ENCODE measurements at regions not wholly inside any gene's neighbourhood (a gene's known extent, or its start where the extent isn't known, plus 50 kb on each side); places are given as distances from the start of the nearest gene placed in this dataset.

DNA sequence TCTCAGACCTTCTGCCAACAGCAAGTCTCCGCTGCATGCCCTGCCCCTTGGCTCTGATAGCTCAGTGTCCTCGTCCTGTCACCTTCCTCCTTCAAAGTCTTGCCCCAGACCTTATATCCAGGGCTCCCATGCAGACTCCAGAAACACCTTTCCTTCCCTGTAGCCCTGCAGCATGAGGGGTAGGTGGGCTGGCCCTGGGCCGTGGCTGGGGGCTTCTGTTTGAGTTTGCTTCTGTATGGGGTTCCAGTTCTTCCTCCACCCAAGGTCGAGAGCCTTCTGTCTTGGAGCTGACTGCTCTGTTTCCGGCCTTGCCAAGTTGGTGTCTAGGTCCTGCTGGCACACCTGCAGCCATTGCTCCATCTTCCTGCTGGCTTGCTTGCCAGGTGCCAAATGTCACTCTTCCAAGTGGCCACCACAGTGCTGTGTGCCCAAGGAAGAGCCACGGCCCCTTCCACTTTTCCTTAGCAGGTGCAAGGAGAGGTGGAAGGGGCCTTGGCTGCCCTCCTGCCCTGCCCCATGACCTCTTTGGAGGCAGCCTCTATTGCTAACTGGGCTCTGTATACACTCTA lies 74.8 kb upstream of the NECTIN1 start:
- ChIA-PET CTCF (no interaction called here), POLR2A (no interaction called here)

DNA sequence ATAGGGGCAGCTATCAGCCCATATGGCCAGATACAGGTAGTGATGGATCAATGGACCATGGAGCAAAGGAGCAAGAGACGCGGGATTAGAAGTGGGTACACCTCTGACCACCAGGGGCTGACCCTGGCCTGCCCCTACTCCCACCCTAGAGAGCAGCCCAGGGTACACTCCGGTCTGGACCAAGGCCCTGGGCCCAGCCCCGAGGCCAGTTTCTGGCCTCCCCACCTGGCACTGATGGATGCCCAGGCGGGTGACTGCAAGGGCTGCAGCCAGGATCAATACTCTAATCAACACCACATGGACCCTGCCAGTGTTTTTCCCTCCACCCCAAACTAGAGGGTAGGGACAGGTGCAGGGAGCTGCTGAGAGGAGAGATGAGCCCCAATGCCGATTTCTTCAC lies 74.1 kb upstream of the NECTIN1 start:
- ChIA-PET POLR2A (no interaction called here), CTCF (no interaction called here)

DNA sequence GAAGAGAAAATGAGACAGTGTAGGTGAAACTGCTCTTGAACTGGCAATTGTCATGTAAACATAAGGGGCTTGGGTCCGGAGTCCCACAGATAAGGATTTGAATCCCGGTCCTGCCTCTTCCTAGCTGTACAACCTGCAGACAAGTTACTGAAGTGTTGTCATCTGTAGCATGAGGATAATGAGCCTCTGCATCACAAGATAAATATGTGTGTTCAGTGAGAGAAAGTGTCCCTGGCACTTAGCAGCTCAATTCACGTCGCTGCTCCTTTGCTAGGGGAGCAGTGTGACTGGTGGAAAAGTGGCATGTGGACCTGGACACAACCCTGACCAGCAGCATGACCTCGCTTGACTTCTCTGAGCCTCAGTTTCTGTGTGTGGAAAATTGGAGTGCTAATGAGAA lies 73.7 kb upstream of the NECTIN1 start:
- ChIA-PET POLR2A (no interaction called here), CTCF (no interaction called here)

DNA sequence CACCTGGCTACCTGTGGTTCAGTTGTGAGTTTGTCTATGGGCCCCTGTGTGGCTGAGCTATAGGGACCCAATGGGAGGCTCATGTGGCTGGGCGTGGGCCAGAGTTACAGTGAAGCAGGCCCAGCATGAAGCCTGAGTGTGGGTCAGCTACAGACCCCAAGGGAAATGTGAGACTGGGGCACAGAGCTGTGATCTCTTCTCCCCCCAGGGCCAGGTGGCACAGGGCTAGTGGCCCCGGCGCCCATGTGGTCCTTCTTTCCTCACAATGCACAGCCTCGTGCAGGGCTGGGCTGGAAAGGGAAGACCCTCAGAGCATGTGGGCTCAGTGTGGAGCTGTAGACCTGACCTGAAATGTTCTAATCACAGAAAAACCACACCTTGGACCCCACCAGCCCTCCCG lies 71.6 kb upstream of the NECTIN1 start:
- CTCF ChIA-PET, result no interaction called here
- POLR2A ChIA-PET, result no interaction called here

DNA sequence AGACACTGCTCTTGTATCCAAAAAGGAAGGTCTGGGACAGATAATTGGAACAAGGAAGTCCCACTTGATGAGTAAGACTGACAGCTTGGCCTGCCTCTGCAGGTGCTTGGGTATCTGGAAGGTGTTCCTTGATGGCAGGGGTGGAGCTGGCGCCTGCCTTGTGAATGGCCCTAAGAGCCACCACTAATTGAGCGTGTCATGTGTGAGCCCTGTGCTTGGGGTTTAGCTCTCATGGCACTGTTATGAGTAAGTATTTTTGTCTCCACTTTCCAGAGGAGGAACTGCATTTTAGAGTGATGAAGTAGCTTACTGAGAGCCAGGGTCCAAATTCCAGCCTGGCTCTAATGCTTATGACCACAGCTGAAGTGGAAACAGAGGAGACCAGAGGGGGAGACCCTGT lies 71.2 kb upstream of the NECTIN1 start:
- ChIA-PET POLR2A (no interaction called here), CTCF (no interaction called here)

DNA sequence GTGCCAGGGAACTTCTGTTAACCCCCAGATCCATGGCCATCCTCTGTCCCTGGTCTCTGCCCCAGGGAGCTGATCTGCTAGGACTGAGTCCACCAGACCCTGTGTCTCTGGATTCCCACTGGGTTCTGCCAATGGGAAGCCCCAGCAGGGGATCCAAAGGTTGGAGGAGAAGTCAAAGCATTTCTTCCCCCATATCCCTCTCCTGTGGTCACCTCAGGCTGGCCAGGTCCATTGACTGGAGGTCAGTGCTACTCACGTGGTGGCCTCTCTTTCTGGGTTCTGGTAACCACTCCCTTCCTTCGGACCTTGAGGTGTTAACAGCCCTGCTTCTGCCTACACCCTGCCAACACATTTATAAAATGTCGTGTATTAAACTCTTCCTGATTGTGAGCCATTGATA lies 69.7 kb upstream of the NECTIN1 start:
- ChIA-PET CTCF (no interaction called here), POLR2A (no interaction called here)

DNA sequence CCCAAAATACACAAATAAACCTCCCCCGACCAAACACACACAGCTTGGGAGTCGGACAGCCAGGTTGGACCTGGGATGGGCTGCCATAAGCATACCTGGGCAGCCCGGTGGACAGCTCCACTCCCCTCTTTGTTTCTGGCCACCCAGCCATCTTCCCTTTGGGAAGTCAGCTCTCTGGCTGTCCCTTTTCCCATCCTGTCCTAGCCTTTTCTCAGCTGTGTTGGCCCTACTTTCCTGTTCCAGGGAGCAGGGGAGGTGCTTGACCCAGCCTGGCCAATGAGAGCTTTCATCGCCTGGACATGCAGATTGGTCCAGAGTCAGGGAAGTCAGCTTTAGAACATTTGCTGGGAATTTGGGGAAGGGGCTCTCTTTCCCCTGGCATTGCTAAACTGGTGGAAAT lies 68.7 kb upstream of the NECTIN1 start:
- ChIA-PET POLR2A (no interaction called here), CTCF (no interaction called here)

DNA sequence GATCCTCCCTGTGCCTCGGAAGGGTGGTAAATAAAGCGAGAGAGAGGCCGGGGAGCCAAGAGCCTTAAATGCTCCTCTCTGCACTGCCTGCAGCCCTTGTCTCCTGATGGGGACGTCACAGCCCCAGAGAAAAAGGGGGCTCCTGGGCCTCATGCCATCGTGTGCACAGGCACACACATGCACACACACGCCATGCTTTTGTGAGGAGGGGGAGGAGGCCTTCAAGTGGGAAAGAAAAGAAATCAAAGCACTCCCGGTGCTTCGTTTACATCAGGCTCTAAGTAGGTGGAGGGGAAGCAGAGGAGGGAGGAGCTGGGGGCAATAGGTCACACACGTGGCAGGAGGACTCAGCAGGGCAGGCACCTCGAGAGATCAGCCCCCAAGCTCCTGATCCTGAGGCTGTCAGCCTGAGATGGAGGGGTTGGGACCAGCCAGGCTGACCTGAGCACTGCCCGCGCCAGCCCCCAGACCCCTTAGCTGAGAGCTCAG lies 68.2 kb upstream of the NECTIN1 start:
- POLR2A ChIA-PET, result no interaction called here
- CTCF ChIA-PET, result no interaction called here

DNA sequence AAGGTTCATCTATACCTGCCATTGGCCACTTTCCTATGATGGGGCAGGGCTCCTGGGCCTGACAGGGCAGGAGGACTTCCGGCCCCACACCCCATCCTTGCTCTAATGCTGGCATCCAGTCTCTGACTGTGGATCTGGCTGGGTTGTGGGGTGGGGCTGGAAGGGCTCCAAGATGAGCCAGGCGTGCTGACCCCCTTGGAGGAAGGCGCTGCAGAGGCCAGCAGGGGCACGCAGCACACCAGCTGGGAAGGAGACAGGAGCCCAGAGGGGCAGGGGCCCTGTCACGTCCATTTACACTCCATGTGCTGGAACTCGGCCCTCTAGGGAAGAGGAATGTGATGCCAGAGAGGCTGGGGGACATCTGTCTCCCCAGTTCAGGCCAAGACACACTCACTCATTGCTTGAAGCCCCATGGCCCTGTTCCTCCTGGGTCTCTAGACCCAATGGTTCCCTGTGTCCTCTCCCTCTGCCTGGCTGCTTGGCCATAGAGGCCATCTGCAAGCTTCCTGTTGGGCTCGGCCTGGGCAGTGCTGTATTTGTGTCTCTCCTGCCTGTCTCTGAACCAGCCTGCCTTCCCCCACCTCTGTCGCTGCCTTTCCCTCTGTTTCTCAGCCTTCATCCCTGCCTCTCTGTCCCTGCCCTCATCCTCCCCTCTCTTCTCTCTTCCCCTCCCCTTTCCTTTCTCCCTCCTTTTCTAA lies 67.5 kb upstream of the NECTIN1 start:
- ChIA-PET CTCF (no interaction called here), POLR2A (no interaction called here)

DNA sequence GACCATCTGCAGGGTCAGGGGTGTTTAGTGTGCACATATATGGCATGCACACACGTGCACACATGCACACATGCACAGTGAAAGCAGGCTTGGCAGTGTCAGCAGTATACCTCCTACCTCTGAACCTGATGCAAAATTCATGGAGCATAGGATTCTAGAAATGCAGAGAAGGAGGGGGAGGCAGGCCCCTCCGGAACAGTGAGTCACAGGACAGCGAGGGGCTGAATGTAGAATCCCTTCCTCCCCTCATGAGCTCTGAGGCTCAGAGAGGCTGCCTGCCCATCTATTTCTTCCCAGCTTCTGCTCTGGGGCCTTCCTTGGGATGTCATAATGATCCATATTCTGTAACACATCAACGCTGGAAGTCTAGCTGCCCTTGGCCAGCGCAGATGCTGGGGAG lies 66.7 kb upstream of the NECTIN1 start:
- ChIA-PET POLR2A (no interaction called here), CTCF (no interaction called here)

DNA sequence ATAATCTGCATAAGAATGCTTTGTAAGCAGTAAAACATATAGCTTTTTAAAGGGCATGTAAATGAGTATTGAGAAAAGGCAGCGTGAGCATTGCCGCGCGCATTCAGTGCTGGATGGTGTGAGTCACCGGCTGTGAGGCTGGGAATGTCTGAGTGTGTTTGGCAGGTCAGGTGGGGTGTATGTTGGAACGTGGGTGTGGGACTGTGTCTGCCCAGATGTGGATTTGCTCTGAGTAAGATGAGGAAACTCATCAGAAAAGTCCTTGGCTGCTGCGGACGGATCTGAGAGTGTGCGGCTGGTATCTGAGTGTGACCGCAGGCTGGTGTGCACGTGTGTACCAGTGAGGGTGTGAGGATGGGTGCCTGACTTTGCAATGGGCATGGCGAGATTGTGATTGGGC lies 66.2 kb upstream of the NECTIN1 start:
- ChIA-PET POLR2A (no interaction called here), CTCF (no interaction called here)

DNA sequence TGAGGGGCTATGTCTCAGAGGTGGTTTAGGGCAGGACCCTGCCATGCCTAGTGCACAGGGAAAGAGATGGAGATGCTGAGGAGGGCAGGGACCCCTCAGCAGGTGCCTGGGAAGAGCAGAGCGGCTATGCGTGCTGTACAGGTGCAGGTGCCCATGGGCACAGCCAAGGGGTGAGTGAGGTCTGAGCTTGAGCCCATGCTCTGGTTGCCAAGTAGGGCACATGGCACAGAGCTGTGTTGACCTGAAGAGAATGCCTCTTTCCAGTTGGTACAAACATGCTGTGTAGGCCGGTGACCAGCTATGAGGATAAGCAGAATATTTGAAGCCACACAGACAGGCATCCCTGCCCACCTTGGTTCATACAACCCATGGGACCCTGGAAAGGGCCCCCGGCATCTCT lies 65.8 kb upstream of the NECTIN1 start:
- ChIA-PET POLR2A (no interaction called here), CTCF (no interaction called here)

DNA sequence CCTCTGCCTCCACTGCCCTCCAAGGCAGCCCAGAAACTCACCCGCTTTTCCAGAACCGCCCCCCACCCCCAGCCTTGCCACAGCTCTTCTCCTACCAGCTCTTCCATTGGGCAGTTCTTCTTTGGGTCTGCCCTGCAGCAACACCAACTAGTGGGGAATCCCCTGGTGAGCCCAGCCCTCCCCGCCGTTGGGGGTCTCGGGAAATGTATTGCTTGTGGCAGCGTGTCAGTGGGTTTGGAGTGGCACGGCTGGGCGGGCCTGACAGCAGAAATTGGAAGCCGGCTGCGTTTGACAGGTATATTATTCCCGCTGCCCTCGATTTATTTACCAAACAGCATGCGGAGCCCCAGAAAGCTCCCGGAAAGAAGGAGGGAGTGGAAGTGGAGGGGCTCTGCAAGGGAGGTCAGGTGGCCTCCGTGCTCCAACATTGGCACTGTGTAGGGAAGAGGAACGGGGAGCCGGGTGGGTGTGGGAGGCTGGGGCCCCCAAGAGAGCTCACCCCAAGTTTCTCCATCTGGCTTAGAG lies 65.2 kb upstream of the NECTIN1 start:
- CTCF ChIA-PET, result no interaction called here
- POLR2A ChIA-PET, result no interaction called here

DNA sequence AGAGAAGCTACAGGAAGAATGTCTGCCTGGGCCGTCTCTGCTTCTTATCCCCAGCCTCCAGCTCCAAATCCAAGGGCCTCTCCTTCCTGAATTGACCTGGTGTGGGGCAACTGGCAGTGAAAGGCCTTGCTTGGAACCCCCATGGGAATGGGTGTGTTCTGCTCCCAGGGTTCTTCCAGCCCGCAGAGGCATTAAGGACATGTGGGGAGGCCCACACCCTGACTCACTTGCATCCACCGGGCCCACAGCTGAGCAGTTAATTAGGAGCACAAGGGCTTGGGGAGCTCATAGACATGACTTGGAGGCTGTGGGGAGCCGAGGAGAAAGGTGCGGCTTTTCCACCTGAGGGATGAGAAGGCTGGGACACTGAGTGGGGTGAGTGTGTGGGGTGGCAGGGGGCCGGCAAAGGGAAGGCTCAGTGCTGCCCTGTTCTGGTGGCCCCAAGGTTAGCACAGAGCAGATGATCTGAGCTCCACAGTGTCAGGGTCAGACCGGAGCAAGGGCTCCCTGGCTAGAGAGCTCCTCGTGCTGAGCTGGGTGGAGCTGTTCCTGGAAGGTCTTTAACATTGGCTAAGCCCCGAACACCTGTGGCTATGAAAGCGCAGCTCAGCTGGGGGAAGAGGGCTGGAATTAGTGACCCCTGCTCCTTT lies 64.5 kb upstream of the NECTIN1 start:
- POLR2A ChIA-PET, result no interaction called here

DNA sequence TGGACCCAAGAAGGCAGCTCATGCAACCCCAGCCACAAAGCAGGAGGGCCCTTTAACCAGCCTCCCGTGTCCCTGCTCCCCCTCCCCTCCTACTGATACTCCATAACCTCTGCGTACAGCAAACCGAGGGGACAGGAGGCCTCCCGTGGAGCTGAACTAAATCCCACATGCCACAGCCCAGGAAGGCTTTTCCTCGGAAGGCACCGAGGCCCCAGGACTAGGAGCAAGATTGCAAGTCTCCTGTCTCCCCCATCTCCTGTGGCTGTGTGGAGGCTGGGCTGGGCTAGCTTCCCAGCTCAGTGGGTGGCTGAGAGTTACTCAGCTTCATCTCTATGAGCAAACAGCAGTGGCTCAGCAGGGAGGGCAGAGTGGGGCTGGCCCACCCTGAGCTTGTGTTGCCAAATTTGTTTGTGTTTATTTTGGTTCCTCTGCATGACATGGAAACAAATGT lies 62.7 kb upstream of the NECTIN1 start:
- CTCF ChIA-PET, result no interaction called here

More for the DNA sequence above, 64.5 kb upstream of the NECTIN1 start:
- CTCF ChIA-PET, result no interaction called here

DNA sequence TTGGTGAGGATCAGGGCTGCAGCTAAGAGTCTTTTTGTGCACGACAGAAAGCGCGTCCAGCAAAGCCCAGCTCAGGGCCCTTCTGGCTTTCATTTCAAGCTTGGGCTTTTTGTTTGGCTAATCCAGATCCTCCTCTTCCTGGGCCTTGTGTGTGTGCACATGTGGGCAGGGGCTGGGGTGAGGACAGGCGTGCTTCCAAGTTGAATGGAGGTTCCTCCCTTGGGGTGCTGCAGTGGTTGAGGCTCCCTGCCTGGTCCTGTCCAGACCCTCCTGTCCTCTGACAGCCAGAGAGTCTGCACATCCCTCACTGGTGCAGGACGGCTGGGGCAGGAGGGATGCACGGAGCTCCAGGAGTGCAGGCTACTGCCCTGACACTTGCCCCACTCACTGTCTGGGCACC lies 62.0 kb upstream of the NECTIN1 start:
- ChIA-PET CTCF (interaction anchor here (0.6 kb wide), 1 partner anchor 303 kb away, joined by 3 read pairs; no protein-coding TSS in a partner anchor), POLR2A (no interaction called here)

More for the DNA sequence above, 62.7 kb upstream of the NECTIN1 start:
- POLR2A ChIA-PET, result no interaction called here

DNA sequence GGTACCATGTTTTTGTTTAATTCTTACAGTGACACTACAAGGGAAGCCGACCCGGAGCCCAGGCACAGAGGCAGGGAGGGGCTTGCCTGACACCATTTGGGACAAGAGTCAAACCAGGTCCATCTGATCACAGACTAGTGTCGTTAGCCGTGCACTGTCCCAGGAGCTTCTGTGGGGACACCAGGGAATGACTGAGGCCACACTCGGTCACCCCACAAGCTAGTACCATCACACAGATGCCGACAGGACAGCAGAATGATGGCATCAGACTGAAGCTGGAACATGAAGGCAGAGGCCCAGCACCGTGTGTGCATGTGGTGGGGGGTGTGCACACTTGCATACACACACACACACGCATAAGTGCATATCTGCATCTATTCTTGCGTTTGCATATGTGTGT lies 61.5 kb upstream of the NECTIN1 start:
- ChIA-PET POLR2A (no interaction called here), CTCF (interaction anchor here (0.6 kb wide), 1 partner anchor 304 kb away, joined by 3 read pairs; no protein-coding TSS in a partner anchor)

DNA sequence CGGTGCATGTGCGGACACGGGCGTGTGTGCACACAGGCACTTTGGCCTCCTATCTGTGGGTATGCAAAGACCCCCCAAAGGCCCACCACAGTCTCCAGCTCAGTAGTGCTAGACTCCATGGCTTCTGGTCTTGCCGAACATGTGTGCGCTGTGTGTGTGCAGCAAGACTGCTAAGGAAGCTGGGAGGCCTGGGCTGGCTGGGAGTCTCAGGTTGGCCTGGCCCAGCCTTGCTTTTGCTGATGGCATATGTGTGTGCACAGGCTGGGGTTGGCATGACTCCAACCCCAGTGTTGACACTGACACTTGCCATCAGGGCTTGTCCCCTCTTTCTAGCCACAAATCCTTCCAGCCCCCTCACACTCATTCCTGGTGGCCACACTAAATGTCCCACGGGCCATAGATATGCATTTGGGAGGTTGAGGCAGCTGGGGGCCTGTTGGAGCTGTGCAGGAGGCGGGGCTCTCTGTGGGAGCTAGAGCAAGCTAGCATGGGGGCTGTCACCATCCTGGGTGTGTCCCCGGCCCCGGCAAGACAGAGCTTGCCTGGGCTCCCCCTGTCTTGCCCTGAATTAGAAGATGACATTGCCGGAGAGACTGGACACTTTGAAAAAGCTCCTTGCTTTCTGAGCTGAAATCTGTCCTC lies 60.9 kb upstream of the NECTIN1 start:
- ChIA-PET POLR2A (no interaction called here), CTCF (no interaction called here)

DNA sequence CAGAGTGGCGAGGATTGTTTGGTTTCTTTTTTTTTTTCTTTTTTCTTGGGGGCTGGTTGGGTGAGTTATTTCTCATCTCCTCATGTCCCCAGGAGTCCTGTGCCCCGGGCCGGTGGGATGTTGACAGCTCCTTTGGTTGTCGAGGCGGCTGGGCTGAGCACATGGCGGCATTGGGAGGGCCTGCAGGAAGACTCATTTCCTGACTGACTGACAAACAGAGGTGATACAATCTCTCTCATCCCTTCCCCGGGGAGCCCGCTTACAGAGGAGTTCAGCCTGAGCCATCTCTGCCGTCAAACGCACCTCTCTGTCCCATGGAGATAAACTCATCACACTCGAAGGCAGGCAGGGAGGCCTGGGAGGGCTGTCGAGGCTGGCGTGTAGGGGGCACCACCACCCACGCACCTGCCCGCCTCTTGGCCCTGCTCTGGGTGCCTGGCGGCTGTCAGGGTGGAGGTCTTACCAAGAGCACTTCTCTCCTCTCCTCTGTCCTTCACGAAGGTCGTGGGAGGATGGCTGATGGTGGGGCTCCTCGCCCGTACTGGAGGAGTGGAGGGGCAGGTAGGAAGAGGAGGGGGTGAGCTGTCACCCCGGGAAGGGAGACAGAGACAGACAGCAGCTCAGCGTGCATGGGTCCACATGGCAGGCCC lies 60.0 kb upstream of the NECTIN1 start:
- CTCF ChIA-PET, result no interaction called here
- POLR2A ChIA-PET, result no interaction called here

DNA sequence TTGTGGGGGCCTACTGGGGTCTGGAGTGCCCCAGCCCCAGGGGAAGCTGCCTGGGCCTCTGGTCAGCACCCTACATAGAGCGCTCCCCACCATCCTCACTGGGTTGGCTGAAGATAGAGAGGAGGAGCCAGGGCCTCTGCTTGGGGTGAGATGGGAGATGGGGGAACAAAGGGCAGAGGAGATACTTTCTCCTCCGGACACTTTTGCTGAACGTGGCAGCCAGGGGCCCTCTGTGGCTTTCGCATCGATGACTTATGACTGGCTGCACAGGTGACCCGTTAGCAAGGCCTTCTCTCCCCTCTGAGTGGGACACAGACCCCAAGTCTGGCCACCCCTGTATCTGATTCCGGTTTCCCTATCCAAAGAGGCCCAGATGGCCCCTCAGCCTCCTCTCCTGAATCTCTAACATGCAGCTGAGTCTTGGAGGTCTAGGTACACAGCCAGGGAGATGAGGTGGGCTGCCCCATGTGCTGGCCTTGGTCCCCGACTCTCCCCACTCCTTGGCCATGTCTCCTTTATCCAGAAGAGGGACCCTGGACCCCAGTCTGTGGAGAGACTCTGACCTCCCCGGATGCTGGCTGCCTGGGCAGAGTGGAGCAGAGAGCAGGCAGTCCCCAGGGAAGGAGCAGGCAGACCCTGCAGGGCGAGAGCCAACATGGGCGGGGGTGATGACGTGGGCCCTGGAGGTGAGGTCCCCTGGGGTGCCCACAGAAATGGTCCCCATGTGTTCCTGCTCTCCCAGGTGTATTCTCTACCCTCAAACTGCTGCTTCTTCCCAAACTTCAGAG lies 59.3 kb upstream of the NECTIN1 start:
- ChIA-PET CTCF (no interaction called here), POLR2A (no interaction called here)

All from activated CD8-positive, alpha-beta memory T cell treated with anti-CD3 and anti-CD28 coated beads for 36 hours (primary cell).